Sciatic nerve (tissue), 2 donors: ENCODE measurements at regions not wholly inside any gene's neighbourhood (a gene's known extent, or its start where the extent isn't known, plus 50 kb on each side); places are given as distances from the start of the nearest gene placed in this dataset.
"Not testable (repeated sequence)": the region's sequence is repeated elsewhere in the genome, so short reads cannot be mapped to it uniquely, and the experiment has no call there.

ENCODE experiments used
- ATAC-seq: fragments of 200-7000 bp; cut with Tn5 transposase; one replicate; pipeline ENCODE4 v1.9.1; 2020; ENCODE audit warnings: mild to moderate bottlenecking, moderate library complexity
- DNase-seq: peaks from one replicate; pipeline ENCODE4 v3.0.0-alpha.2; 2020; ENCODE audit warnings: low spot score
- intact Hi-C: fragments of 100-400 bp; cut with DNase I; formaldehyde crosslinking; loops from one replicate; pipeline ENCODE4 v1.14.2; 2022
- donor health status: DM: no; HTN: no; CAD: no.
- donor health status: DM: no; HTN: no; CAD: no.

DNA sequence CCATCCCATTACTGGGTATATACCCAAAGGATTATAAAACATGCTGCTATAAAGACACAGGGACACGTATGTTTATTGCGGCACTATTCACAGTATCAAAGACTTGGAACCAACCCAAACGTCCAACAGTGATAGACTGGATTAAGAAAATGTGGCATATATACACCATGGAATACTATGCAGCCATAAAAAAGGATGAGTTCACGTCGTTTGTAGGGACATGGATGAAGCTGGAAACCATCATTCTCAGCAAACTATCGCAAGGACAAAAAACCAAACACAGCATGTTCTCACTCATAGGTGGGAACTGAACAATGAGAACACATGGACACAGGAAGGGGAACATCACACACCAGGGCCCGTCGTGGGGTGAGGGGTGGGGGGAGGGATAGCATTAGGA, 106.1 kb downstream of the CHD1L start:
- intact Hi-C loops, ATAC-seq, DNase-seq: not testable (repeated sequence)

DNA sequence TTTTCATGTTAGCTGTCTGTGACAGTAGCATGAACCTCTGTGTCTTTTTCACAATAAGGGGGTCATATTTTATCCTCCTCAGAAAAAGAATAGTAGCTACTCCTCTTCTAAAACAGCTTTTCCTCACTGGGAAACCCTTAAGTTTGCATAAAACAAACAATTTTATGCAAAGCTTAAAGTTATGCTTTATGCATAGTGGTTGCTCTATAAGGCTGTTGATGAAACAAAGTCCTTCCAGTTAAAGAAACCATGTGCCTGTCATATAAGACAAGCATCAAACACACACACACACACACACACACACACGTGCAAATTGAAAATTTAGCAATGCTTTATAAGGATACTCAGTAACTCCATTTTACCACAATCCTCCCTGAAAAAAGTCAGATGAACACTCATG, 107.0 kb downstream of the CHD1L start:
- no peak for ATAC-seq
- intact Hi-C loops: no loop called here

DNA sequence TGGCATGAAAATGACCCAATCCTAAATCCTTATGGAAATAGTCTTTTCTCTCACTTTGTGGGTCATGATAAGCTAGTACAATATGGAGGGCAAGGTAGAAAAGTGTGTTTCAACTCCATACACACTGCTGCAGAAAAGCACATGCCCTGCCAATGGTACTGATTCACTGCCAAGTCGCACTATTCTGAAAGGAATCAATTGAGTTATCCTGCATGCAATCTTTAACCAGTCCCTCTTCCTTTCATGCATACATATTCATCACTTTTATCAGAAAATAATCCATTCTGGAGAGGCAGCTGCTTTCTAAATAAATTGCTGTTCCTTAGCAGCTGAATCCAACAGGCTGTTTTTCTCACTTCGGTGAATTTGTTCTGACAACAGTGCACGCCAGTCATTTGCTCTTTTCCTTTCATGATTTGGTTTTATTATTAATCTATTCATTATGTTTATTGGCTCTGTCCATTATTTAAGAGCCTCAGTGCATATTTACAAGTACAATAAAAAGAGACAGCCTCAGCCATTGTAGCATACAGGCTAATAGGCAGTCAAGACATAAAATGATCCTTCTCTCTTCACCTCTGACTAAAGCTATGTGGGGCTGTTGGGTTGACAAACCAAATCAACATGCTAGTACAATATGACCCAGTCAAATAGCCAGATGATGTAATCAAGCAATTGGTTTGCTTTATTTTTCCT, 108.8 kb downstream of the CHD1L start:
- DNase-seq: no peak
- intact Hi-C loops: no loop called here

More for the DNA sequence above, 107.0 kb downstream of the CHD1L start:
- DNase-seq: no peak

DNA sequence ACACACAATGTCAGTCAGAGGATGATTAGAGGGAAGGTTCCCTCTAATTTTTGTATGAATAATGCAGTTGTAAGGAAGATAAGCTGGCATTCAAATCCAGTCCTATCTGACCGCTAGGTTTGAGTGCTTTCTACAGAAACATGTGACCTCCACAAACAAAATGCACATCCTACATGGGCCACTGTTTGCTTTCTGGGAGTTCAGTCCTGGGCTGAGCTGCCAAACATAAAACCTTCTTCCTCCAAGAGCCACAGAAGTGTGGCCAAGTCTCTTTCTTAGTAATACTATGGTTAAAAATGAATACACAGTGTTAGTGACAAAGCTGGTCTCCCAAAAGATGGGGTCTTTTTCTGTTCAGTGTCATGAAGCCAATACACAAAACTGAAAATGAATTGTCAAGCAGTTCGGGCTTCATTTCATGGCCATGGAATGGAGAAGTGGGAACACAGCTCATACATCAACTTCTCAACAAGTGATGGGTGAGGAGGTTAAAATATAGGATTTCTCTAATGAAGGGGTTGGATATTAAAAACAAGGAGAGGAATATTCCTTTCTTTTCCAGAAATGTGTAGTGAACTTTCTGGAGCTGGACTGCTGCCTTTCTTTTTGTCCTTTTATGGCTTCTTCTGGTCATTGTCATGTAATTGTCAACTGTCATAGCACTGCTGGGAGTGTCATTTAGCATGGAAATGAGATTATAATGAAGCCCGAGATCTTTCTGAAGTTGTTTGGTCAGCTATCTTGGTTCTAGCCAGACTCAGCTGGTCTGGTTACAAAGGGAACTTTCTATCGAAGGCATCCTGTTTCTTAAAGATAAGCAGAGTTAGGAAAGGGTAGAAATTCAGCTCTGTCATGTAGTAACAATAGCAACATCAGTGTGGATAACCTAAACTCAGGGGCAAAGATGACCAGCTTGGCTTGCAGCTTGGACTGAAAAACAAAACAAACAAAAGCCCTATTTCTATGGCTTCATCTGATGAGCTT, 135.1 kb downstream of the CHD1L start:
- intact Hi-C loops: no loop called here
- no peak for ATAC-seq
- DNase-seq: no peak

More for the DNA sequence above, 108.8 kb downstream of the CHD1L start:
- no peak for ATAC-seq

DNA sequence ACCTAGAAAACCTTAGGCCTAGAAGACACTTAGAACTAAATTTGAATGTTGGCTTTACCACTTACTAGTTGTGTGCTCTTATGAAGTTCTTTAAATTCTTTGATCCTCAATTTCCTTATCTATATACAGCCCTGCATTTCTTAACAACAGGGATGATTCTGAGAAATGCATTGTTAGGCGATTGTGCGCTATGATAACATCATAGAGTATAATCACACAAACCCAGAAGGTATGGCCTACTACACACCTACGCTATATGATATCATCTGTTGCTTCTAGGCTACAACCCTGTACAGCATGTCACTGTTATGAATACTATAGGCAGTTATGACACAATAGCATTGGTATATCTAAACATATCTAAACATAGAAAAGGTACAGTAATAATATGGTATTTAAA, 137.4 kb downstream of the CHD1L start:
- DNase-seq (no peak), ATAC-seq (no peak)
- intact Hi-C loops: no loop called here

DNA sequence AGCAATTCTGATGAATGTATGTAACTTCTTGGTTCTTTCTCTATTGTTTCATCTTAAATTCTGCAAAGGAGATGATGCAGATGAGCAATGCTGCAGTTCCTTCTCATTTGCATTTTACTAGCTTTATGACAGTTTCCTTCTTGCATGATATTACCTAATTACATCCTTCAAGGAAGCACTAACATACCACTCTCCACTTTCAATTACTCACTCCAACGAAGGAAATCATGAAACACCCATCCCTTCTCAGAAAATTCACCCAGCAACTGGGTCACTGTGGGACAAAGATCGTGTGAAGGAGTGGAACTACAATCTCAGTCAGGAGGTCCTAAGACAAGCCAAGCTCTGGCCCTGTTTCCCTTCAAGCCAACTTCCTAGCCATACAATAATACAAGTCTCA, 142.3 kb downstream of the CHD1L start:
- no peak for ATAC-seq
- DNase-seq: no peak
- intact Hi-C loops: no loop called here

DNA sequence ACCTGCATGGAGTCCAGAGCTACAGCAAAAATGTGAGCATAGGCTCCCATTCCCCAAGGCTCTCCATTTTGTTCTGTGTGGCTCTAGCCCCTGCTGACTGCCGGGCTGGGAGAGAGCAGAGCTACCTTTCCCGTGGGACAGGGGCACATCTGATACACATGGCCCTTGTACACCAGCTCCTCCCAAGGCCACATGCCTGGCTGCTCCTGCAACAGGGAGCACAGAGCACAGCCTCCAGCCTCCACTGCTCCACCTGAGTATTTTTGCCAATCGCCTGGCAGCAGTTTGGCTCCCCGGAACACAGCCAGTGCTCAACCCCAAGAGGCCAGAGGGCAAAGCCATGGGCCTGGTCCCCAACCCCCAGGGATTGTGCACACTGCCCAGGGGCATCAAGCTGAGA, 146.5 kb downstream of the CHD1L start:
- intact Hi-C loops: no loop called here
- no peak for ATAC-seq
- no peak for DNase-seq

DNA sequence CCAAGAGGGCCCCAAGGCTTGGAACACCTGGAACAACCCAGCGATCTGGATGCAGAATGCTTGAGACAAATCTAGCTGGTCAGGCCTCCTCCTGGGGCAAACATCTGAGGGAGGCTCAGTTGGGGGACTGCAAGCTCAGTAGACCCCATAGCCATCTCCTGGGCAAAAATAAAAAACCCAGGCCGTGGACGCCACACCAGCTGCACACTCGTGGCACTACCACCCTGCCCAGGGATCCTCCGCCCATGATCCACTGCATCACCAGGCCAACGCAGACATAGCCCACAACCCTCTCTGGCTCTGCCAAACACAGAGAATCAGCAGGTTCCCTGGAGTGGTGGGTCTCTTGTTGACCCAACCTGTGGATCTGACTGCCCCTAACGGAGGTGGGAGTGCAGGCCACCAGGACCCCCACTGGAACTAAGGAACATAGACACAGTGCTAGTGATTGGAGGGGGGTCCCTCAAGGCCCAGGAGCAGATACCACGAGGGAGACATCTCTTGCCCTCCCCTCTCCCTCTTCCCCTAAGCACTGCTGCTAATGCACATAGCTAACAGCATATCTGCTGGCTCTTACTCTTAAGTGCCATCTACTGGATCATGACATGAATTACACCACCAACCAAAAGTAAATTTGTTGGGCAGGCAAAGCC, 147.2 kb downstream of the CHD1L start:
- intact Hi-C loops: no loop called here
- ATAC-seq (peak; percentile 28), DNase-seq (no peak)

DNA sequence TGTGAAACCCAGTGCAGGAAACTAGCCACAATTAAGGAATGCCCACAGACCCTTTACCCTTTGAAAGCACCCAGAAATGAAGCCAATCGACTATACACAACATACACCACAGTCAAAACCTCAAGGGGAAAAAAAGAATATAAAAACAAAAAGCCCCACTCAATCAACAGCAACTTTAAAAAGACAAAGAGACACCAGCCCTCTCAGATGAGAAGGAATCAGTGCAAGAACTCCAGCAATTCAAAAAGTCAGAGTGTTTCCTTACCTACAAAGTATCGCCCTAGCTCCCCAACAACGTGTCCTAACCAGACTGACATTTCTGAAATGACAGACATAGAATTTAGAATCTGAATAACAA, 147.7 kb downstream of the CHD1L start:
- intact Hi-C loops: no loop called here
- ATAC-seq (no peak), DNase-seq (no peak)

DNA sequence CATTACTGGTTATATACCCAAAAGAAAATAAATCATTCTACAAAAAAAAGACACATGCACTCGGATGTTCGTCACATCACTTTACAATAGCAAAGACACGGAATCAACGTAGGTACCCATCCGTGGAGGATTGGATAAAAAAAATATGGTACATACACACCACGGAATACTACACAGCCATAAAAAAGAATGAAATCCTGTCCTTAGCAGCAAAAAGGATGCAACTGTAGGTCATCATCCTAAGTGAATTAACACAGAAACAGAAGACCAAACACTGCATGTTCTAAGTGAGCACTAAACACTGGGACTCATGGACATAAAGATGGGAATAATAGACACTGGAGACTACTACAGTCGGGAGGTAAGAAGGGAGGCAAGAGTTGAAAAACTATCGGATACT, 148.6 kb downstream of the CHD1L start:
- DNase-seq (no peak), ATAC-seq (no peak)
- intact Hi-C loops: no loop called here

DNA sequence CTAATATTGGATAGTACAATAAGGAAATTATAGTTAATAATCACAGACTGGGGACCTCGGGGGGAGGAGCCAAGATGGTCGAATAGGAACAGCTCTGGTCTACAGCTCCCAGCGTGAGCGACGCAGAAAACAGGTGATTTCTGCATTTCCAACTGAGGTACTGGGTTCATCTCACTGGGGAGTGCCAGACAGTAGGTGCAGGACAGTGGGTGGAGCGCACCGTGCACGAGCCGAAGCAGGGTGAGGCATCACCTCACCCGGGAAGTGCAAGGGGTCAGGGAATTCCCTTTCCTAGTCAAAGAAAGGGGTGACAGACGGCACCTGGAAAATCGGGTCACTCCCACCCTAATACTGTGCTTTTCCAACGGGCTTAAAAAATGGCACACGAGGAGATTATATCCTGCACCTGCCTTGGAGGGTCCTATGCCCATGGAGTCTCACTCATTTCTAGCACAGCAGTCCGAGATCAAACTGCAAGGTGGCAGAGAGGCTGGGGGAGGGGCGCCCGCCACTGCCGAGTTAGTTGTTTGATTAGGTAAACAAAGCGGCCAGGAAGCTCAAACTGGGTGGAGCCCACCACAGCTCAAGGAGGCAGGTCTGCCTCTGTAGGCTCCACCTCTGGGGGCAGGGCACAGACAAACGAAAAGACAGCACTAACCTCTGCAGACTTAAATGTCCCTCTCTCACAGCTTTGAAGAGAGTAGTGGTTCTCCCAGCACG, 138.8 kb upstream of the BCL9 start:
- ATAC-seq, intact Hi-C loops, DNase-seq: not testable (repeated sequence)

DNA sequence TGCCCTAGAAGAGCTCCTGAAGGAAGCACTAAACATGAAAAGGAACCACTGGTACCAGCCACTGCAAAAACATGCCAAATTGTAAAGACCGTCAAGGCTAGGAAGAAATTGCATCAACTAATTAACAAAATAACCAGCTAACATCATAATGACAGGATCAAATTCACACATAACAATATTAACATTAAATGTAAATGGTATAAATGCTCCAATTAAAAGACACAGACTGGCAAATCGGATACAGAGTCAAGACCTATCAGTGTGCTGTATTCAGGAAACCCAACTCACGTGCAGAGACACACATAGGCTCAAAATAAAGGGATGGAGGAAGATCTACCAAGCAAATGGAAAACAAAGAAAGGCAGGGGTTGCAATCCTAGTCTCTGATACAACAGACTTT, 137.0 kb upstream of the BCL9 start:
- intact Hi-C loops, ATAC-seq, DNase-seq: not testable (repeated sequence)

DNA sequence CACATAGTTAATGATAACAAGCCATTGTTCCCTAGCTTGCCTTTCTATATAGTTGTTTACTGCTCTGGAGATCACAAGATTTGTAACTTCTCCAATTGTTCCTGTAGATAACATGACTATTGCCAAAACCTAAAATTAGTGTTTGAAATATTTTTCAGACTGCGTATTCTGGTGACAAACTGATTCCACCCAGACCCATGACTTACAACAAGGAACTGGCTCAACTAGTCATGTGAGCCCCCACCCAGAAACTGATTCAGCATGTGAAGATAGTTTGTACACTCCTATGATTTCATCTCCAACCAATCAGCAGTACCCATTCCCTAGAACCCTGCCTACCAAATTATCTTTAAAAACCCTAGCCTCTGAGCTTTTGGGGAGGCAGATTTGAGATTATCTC, 131.4 kb upstream of the BCL9 start:
- ATAC-seq: no peak
- intact Hi-C loops: no loop called here
- DNase-seq: no peak

DNA sequence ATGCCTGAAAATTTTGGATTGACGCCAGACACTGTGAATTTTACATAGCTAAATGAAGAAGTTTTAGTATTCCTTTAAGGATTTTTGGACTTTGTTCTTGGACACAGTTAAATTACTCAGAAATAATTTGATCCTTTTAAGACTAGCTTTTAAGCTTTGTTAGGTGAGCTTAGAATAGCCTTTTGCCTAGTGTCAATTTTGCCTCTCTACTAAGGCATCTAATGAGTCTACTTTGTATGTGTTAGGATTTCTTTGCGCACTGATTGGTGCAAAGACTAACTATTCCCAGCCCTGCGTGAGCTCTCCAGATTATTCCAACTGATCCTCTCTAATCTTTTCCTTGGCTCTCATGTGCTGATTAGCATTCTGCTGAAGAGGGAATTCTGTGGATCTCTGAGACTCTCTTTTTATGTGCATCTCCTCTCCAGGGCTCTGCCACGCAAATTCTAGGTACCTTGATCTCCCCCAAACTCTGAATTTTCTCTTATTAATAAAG, 128.1 kb upstream of the BCL9 start:
- intact Hi-C loops: no loop called here
- ATAC-seq (no peak), DNase-seq (no peak)

DNA sequence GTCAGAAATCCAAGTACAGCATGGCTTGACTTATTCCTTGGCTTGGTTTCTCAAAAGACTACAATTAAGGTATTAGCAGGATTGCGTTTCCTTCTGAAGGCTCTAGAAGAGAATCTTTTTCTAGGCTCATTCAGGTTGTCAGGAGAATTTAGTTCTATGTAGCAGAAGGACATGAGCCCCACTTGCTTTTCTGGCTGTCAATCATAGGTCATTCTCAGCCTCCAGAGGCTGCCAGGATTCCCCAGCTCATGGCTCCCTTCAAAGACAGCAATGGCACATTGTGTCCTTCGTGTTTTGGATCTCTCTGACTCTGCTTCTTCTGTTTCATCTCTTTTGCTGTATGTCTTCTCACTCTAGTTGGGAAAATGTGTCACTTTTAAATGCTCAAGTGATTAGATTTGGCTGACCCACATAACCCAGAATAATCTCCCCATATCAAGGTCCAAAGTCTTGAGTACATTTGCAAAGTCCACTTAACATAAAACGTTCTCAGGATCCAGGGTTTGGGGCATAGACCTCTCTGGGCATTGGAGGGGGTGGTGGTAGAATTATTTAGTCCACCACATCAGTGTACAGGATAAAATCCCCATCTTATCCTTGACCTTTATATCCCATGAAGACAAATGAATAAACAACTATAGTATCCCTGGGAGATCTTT, 126.7 kb upstream of the BCL9 start:
- ATAC-seq (no peak), DNase-seq (no peak)
- intact Hi-C loops: no loop called here

DNA sequence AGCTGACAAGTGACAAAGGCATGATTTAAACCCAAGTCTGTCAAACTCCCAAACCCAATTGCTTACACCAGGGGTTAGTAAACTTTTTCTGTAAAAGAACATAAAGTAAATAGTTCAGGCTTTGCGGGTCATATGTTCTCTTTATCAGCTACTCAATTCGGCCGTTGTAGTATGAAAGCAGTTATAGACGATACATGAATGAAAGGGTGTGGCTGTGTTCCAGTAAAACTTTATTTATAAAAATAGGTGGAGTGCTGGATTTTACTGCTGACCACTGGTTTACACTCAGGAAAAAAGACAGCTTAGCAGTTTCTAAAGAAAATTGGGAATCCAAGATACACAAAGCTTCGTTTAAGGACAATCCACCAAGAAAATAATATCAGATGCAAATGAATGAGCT, 124.3 kb upstream of the BCL9 start:
- DNase-seq (no peak), ATAC-seq (no peak)
- intact Hi-C loops: no loop called here

DNA sequence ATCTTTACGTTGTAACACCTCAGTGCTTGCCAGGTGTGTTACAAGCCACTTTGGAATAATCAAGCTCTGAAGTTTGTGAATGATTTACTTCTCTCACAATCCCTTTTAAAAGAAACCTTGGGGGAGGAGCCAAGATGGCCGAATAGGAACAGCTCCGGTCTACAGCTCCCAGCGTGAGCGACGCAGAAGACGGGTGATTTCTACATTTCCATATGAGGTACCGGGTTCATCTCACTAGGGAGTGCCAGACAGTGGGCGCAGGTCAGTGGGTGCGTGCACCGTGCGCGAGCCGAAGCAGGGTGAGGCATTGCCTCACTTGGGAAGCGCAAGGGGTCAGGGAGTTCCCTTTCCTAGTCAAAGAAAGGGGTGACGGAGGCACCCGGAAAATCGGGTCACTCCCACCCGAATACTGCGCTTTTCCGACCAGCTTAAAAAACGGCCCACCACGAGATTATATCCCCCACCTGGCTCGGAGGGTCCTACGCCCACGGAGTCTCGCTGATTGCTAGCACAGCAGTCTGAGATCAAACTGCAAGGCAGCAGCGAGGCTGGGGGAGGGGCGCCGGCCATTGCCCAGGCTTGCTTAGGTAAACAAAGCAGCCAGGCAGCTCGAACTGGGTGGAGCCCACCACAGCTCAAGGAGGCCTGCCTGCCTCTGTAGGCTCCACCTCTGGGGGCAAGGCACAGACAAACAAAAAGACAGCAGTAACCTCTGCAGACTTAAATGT, 118.0 kb upstream of the BCL9 start:
- ATAC-seq, intact Hi-C loops, DNase-seq: not testable (repeated sequence)

DNA sequence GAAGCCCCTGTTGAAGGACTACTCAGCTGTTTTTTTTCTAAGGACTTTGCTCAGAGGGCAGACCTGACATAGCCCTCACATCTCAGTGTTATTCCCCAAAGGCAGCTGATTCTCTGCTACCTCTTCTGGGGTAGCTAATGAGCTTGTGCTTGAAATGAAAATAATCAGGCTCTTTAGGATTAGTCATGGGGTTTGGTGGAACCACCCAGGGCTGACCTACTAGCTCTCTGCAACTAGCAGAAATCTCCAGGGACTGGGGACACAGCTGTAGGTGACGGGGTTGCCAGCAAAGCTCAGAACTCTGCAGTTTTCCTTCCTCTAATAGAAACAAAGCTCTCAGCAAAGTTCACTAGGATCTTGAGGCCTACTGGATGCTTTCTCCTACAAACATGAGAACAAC, 106.4 kb upstream of the BCL9 start:
- DNase-seq (no peak), ATAC-seq (no peak)
- intact Hi-C loops: no loop called here
